HepG2 (cell line): ENCODE measurements at regions not wholly inside any gene's neighbourhood (a gene's known extent, or its start where the extent isn't known, plus 50 kb on each side); places are given as distances from the start of the nearest gene placed in this dataset.

Experiments
- ATAC-seq: fragments of 200-7000 bp; cut with Tn5 transposase; 3 replicates; pipeline ENCODE4 v1.9.1; 2020; ENCODE audit warnings: mild to moderate bottlenecking, moderate library complexity
- BruUV-seq: library from RNA; stranded (reverse); fragments of 400-500 nt; replicated peaks from 2 replicates; lab custom pipeline; 2021; lab: Mats Ljungman, UMichigan
- CTCF ChIA-PET: fragments of 300-600 bp; formaldehyde crosslinking; extraction: SDS; loops from one replicate; lab custom pipeline; 2021; ENCODE audit warnings: low total read pairs, inconsistent platforms, low intra/inter-chr PET ratio; lab: Yijun Ruan, JAX
- POLR2A ChIA-PET: fragments of 350-600 bp; sonication (Branson Sonifier 250); formaldehyde crosslinking; loops from one replicate; lab custom pipeline; 2020; ENCODE audit warnings: antibody characterized with exemption, inconsistent platforms; lab: Yijun Ruan, JAX
- DNase-seq: peaks from one replicate; pipeline ENCODE4 v3.0.0-alpha.2; 2015; ENCODE audit warnings: low spot score
- FAIRE-seq: peaks from 3 replicates; lab custom pipeline; 2011; peaks lifted over from hg19 to GRCh38; lab: Jason Lieb, UNC
- H2AFZ ChIP-seq: one replicate; pipeline ENCODE4 v1.6.1; 2011; ENCODE audit warnings: low read length, inconsistent platforms
- H3K27ac ChIP-seq: fragments of 300-600 bp; 3 replicates; pipeline ENCODE4 v1.8.0; 2011; ENCODE audit warnings: mixed run types, mild to moderate bottlenecking, mixed read lengths, low read length, inconsistent platforms; ENCODE audit not compliant: insufficient read depth; ENCODE audit errors: extremely low read length
- H3K27me3 ChIP-seq, 2 experiments: fragments of 200-600 bp in 1 of 2; 2 replicates in 1 of 2; 3 replicates in 1 of 2; pipeline versions ENCODE4 v1.6.0 to v1.8.0; 2011; ENCODE audit warnings: low read length in 2 of 2, mild to moderate bottlenecking in 2 of 2, moderate library complexity in 2 of 2, inconsistent platforms in 1 of 2; ENCODE audit not compliant: insufficient read depth in 2 of 2, control insufficient read depth in 1 of 2
- H3K36me3 ChIP-seq, 2 experiments: fragments of 200-600 bp in 1 of 2; replicated peaks in 1 of 2; 2 replicates in 1 of 2; 3 replicates in 1 of 2; pipeline versions ENCODE4 v1.5.1 to v1.8.0; 2011; ENCODE audit warnings: low read length in 2 of 2, inconsistent platforms in 1 of 2; ENCODE audit not compliant: insufficient read depth in 2 of 2, control insufficient read depth in 1 of 2
- H3K4me1 ChIP-seq: 2 replicates; pipeline ENCODE4 v1.5.1; 2012; ENCODE audit warnings: low read length, inconsistent platforms; ENCODE audit not compliant: insufficient read depth
- H3K4me2 ChIP-seq: 2 replicates; pipeline ENCODE4 v1.6.0; 2011; ENCODE audit warnings: low read depth, low read length, inconsistent platforms
- H3K4me3 ChIP-seq, 3 experiments: fragments of 200-600 bp in 1 of 3; sonication (generic), shearing (Covaris generic) in 1 of 3; replicated peaks in 1 of 3; 2 replicates each; pipeline ENCODE4 v1.5.1; 2011 to 2016; ENCODE audit warnings: low read length in 3 of 3, inconsistent platforms in 2 of 3, low read depth in 2 of 3, mild to moderate bottlenecking in 2 of 3, control low read depth in 1 of 3, mixed read lengths in 1 of 3; ENCODE audit not compliant: insufficient read depth in 1 of 3
- H3K79me2 ChIP-seq: one replicate; pipeline ENCODE4 v1.6.1; 2011; ENCODE audit warnings: low read length, inconsistent platforms; ENCODE audit not compliant: insufficient read depth
- H3K9ac ChIP-seq: 2 replicates; pipeline ENCODE4 v1.6.0; 2011; ENCODE audit warnings: mild to moderate bottlenecking, low read depth, low read length, inconsistent platforms; ENCODE audit not compliant: insufficient read depth
- H3K9me3 ChIP-seq: 2 replicates; pipeline ENCODE4 v1.5.1; 2012; ENCODE audit warnings: mild to moderate bottlenecking, low read length
- H4K20me1 ChIP-seq: 2 replicates; pipeline ENCODE4 v1.6.0; 2011; ENCODE audit warnings: inconsistent platforms, mild to moderate bottlenecking, low read length, moderate library complexity; ENCODE audit not compliant: insufficient read depth
- CENPX ChIP-seq: sonication (generic); formaldehyde crosslinking; IDR thresholded peaks from 2 replicates; pipeline ENCODE4 v1.9.0; 2021; ENCODE audit warnings: mild to moderate bottlenecking, missing genetic modification reagents, moderate library complexity
- CREM ChIP-seq, 2 experiments: sonication (generic) in 1 of 2; formaldehyde crosslinking in 1 of 2; IDR thresholded peaks; 2 replicates each; pipeline versions ENCODE4 v1.4.0 to v1.6.1; 2016 to 2020; ENCODE audit warnings: antibody characterized with exemption in 1 of 2, mild to moderate bottlenecking in 1 of 2, missing genetic modification reagents in 1 of 2
- IKZF1 ChIP-seq: fragments of 450-650 bp; IDR thresholded peaks from 2 replicates; pipeline ENCODE4 v1.7.1; 2016
- POLR2AphosphoS5 ChIP-seq: IDR thresholded peaks from 2 replicates; pipeline ENCODE4 v1.6.1; 2012; ENCODE audit warnings: low read depth, low read length
- SSRP1 ChIP-seq: IDR thresholded peaks from 2 replicates; pipeline ENCODE4 v1.6.1; 2016; ENCODE audit warnings: control low read depth
- ZNF180 ChIP-seq: sonication (generic); formaldehyde crosslinking; IDR thresholded peaks from 2 replicates; pipeline ENCODE4 v1.4.0; 2020; ENCODE audit warnings: low read depth, missing genetic modification reagents, borderline replicate concordance
- ZNF614 ChIP-seq: IDR thresholded peaks from 2 replicates; pipeline ENCODE4 v1.6.1; 2018; ENCODE audit warnings: missing biosample characterization, missing genetic modification reagents, inconsistent platforms, borderline replicate concordance
- WGBS: methylation state at CpG from one replicate; pipeline ENCODE4 v1.1.6; 2017; ENCODE audit warnings: low lambda C conversion rate; 5-methylcytosine and 5-hydroxymethylcytosine counted together
- in situ Hi-C: cut with HindIII; loops from 2 replicates; pipeline ENCODE4 v1.10.0; 2017; ENCODE audit warnings: low pct_unique_long_range_greater_than_20kb; ENCODE audit not compliant: extremely low pct_ligation_motif_present
- intact Hi-C: fragments of 100-400 bp; cut with micrococcal nuclease; formaldehyde crosslinking; loops from one replicate; pipeline ENCODE4 v1.10.0; 2022; ENCODE audit not compliant: unreplicated experiment
- TF ChIP-seq, protein P1 (sequence below): sonication (generic); formaldehyde crosslinking; IDR thresholded peaks from 2 replicates; pipeline ENCODE4 v1.8.0; 2022; ENCODE audit warnings: mild to moderate bottlenecking, missing genetic modification reagents, borderline replicate concordance
- TF ChIP-seq, protein P2 (sequence below): sonication (generic); formaldehyde crosslinking; IDR thresholded peaks from 2 replicates; pipeline ENCODE4 v1.8.1; 2022; ENCODE audit warnings: low read depth, mild to moderate bottlenecking, missing genetic modification reagents
- TF ChIP-seq, protein P3 (sequence below): sonication (generic); formaldehyde crosslinking; IDR thresholded peaks from 2 replicates; pipeline ENCODE4 v1.5.1; 2020; ENCODE audit warnings: mild to moderate bottlenecking, missing genetic modification reagents, moderate library complexity
- TF ChIP-seq, protein P4 (sequence below): sonication (generic); formaldehyde crosslinking; IDR thresholded peaks from 2 replicates; pipeline ENCODE4; 2020; ENCODE audit warnings: missing genetic modification reagents, mild to moderate bottlenecking, borderline replicate concordance

DNA sequence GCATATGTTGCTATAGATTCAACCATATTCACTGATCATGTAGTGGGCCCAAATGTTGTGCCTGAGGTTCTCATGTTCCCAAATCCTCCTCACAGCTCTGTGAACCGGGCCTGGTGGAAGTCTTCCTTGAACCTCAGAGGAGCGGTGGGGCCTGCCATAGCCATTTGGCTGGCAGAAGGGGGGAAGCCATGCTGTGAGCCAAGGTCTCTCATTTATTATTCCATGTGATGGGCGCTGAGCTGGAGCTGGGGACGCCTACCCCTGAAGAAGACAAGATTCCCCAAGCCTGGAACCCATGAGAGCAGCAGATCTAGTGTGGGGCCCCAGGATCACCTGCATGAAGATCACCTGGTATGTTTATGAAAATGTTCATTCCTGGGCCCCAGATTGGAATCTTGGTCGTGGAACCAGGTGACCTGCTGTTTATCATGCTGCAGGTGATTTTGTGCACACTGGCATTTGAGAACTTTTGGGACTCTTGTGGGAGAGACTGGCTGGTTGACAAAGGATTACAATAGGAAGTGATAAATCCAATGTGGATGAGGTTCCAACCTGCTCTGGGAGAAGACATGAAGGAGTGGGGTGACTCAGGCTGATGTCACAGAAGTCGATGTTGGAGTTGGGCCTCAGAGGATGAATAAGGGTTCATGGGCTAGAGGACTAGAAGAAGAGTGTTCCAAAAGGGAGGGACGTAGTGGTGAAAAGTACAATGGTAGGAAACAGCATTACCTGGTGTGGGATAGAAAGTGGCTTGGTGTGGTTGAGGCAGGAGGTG, 102.1 kb downstream of the ASB7 start (continued):
- TF ChIP-seq, protein P1, sequence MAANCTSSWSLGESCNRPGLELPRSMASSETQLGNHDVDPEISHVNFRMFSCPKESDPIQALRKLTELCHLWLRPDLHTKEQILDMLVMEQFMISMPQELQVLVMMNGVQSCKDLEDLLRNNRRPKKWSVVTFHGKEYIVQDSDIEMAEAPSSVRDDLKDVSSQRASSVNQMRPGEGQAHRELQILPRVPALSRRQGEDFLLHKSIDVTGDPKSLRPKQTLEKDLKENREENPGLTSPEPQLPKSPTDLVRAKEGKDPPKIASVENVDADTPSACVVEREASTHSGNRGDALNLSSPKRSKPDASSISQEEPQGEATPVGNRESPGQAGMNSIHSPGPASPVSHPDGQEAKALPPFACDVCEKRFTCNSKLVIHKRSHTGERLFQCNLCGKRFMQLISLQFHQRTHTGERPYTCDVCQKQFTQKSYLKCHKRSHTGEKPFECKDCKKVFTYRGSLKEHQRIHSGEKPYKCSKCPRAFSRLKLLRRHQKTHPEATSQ = no peak
- TF ChIP-seq CENPX (CRISPR knock-in tag) (no peak), CREM (IDR thresholded peaks at IDR 0.05) (no peak), CREM (CRISPR knock-in tag; IDR thresholded peaks at IDR 0.05) (no peak), ZNF614 (CRISPR knock-in tag) (no peak)
- TF ChIP-seq, protein P2, sequence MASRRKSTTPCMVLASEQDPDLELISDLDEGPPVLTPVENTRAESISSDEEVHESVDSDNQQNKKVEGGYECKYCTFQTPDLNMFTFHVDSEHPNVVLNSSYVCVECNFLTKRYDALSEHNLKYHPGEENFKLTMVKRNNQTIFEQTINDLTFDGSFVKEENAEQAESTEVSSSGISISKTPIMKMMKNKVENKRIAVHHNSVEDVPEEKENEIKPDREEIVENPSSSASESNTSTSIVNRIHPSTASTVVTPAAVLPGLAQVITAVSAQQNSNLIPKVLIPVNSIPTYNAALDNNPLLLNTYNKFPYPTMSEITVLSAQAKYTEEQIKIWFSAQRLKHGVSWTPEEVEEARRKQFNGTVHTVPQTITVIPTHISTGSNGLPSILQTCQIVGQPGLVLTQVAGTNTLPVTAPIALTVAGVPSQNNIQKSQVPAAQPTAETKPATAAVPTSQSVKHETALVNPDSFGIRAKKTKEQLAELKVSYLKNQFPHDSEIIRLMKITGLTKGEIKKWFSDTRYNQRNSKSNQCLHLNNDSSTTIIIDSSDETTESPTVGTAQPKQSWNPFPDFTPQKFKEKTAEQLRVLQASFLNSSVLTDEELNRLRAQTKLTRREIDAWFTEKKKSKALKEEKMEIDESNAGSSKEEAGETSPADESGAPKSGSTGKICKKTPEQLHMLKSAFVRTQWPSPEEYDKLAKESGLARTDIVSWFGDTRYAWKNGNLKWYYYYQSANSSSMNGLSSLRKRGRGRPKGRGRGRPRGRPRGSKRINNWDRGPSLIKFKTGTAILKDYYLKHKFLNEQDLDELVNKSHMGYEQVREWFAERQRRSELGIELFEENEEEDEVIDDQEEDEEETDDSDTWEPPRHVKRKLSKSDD (CRISPR knock-in tag) = no peak

DNA sequence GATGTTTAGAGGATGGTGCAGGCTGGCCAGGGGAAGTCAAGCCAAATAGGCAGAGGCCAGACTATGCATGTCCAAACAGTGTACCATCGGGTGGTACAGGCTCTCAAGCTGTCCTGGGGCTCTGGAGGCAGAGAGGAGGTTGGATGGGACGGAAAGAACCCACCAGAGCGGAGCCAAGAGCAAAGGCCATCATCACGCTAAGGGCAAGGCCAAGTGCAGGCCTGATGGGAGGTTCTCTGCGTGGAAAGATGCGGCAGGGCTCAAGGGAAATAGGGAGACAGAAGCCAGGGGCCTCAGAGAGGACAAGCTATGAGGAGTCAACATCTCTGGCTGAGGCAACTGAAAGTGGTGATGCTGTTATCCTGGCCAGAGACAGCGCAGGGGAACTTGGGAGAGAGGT, 102.7 kb downstream of the ASB7 start:
- Histone ChIP-seq H3K27ac (no peak overlapping the region), H3K4me3 (no peak overlapping the region), H3K9me3 (no peaks in the 10 kb centered on the region), H3K4me1 (peaks cover 6% of the 10 kb centered on the region; the same call in 1 of the 2 replicates), H3K36me3 (no peaks in the 10 kb centered on the region), H3K9ac (no peak overlapping the region), H3K4me2 (no peak overlapping the region), H2AFZ (no peak overlapping the region), H3K27me3 (peaks cover 2 to 21% of the 10 kb centered on the region in 2 experiments; a peak in 3 of 5 replicates), H4K20me1 (no peaks in the 10 kb centered on the region), H3K79me2 (no peaks in the 10 kb centered on the region)
- no peak for FAIRE-seq
- intact Hi-C loops = no loop called here
- no TSS peak for BruUV-seq
- 18% methylated on average over 7 of the region's 7 CpGs for WGBS
- POLR2A ChIA-PET = no interaction called here
- CTCF ChIA-PET = no interaction called here
- ATAC-seq = no peak
- no peak for DNase-seq
- in situ Hi-C loops = no loop called here
- TF ChIP-seq SSRP1 (CRISPR knock-in tag) (no peak), ZNF180 (CRISPR knock-in tag) (no peak), POLR2AphosphoS5 (no peak), IKZF1 (no peak)
- TF ChIP-seq, protein P3, sequence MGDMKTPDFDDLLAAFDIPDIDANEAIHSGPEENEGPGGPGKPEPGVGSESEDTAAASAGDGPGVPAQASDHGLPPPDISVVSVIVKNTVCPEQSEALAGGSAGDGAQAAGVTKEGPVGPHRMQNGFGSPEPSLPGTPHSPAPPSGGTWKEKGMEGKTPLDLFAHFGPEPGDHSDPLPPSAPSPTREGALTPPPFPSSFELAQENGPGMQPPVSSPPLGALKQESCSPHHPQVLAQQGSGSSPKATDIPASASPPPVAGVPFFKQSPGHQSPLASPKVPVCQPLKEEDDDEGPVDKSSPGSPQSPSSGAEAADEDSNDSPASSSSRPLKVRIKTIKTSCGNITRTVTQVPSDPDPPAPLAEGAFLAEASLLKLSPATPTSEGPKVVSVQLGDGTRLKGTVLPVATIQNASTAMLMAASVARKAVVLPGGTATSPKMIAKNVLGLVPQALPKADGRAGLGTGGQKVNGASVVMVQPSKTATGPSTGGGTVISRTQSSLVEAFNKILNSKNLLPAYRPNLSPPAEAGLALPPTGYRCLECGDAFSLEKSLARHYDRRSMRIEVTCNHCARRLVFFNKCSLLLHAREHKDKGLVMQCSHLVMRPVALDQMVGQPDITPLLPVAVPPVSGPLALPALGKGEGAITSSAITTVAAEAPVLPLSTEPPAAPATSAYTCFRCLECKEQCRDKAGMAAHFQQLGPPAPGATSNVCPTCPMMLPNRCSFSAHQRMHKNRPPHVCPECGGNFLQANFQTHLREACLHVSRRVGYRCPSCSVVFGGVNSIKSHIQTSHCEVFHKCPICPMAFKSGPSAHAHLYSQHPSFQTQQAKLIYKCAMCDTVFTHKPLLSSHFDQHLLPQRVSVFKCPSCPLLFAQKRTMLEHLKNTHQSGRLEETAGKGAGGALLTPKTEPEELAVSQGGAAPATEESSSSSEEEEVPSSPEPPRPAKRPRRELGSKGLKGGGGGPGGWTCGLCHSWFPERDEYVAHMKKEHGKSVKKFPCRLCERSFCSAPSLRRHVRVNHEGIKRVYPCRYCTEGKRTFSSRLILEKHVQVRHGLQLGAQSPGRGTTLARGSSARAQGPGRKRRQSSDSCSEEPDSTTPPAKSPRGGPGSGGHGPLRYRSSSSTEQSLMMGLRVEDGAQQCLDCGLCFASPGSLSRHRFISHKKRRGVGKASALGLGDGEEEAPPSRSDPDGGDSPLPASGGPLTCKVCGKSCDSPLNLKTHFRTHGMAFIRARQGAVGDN = no peak
- TF ChIP-seq, protein P4, sequence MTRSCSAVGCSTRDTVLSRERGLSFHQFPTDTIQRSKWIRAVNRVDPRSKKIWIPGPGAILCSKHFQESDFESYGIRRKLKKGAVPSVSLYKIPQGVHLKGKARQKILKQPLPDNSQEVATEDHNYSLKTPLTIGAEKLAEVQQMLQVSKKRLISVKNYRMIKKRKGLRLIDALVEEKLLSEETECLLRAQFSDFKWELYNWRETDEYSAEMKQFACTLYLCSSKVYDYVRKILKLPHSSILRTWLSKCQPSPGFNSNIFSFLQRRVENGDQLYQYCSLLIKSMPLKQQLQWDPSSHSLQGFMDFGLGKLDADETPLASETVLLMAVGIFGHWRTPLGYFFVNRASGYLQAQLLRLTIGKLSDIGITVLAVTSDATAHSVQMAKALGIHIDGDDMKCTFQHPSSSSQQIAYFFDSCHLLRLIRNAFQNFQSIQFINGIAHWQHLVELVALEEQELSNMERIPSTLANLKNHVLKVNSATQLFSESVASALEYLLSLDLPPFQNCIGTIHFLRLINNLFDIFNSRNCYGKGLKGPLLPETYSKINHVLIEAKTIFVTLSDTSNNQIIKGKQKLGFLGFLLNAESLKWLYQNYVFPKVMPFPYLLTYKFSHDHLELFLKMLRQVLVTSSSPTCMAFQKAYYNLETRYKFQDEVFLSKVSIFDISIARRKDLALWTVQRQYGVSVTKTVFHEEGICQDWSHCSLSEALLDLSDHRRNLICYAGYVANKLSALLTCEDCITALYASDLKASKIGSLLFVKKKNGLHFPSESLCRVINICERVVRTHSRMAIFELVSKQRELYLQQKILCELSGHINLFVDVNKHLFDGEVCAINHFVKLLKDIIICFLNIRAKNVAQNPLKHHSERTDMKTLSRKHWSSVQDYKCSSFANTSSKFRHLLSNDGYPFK = no peak
